Iris pigment epithelial cell (primary cell): ENCODE measurements at regions not wholly inside any gene's neighbourhood (a gene's known extent, or its start where the extent isn't known, plus 50 kb on each side); places are given as distances from the start of the nearest gene placed in this dataset.
"Not testable (repeated sequence)": the region's sequence is repeated elsewhere in the genome, so short reads cannot be mapped to it uniquely, and the experiment has no call there.

Source experiments
- DNase-seq: peaks from one replicate; pipeline ENCODE4 v3.0.0-alpha.2; 2011; ENCODE audit warnings: low read depth

- DNase-seq = peak; percentile 80
Observed at GRCh38 chr4:159655547-159655946, 552.7 kb downstream of the RAPGEF2 start.

DNA sequence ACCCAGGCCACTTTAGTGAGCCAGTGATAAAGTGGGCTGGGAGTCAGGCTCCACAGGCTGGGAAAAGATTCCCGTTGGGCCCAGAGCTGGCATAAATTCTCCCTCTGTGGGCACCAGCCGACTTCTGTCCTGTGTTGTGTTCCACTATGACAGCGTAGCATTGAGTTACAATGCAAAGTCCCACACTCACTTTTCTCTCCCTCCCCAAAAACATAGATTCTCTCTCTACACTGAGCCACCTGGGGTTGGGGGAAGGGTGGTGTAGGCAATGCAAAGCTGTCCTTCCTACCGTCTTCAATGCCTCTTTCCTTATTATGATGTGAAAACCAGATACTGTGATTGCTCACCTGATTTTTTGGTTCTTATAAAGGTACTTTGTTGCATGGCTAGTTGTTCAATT is 566.2 kb downstream of the RAPGEF2 start:
- no peak for DNase-seq

DNA sequence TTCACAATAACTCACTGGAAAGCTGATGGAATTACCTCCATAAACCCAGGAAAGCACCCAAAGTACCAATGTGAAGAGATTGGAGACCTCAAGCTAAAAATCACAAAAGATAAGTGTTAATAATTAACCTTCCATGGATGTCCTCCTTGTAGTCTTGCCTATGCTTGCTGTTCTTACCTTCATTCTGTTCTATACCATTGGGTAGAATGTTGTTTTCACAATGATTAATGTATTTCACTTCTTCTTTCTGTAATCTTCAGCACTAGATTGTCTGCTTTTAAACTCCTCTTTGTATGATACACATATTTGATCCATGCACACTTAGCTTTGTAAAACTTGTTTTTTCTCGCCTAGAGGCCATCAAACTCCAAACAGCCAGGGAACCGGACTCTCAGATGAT is 570.3 kb downstream of the RAPGEF2 start:
- no peak for DNase-seq

- DNase-seq = no peak
Observed at GRCh38 chr4:159674241-159674640, 571.4 kb downstream of the RAPGEF2 start.

- DNase-seq = no peak
Observed at GRCh38 chr4:159677521-159677920, 574.6 kb downstream of the RAPGEF2 start.

DNA sequence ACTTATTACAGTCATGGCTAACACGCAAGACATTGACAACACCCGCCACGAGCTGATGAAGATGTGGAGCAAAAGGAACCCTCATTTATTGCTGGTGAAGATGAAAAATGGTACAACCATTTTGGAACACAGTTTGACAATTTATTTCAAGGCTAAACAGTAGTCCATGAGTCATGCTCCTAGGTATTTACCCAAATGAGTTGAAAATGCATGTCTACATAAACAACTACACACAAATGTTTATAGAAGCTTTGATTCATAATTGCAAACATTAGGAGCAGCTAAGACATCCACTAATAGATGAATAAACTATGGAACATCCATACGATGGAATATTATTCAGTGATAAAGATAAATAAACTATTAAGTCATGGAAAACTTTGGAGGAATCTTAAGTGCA is 580.1 kb downstream of the RAPGEF2 start:
- no peak for DNase-seq

- no peak for DNase-seq
Observed at GRCh38 chr4:159684061-159684460, 581.2 kb downstream of the RAPGEF2 start.

DNA sequence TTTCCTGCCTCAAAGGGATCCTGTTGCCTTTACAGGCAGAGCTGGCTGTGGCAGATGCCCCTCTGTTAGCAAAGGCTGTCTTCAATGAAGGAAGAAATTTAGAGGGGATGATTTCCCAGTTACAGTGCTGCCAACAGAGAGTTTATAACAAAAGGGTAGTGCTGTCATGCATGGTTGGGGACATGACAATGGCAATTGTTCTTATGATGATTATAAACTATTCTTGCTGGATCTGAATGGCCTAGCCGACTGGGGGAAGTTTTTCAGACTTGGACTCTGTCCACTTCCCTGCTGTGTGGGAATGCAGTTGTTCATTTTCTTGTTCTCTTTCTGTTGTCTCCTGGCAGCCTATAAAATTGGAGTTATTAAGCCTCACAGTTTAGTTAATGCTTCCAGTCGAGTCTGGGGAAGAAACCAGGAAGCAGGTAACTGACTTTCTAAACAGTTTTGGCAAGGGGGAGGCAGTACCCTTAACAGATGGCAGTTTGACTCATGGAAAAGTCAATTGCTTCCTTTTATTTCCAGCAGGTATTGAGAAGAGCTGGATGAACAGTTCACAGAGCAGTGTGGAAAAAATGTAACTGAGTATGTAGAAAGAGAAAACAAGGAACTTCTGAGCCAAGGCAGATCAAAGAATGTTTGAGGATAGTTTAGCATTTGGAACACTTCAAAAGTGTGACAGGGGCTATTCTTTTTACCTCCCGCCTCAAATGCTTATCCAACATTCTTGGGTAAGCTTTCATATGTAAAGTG is 582.6 kb downstream of the RAPGEF2 start:
- DNase-seq = no peak

DNA sequence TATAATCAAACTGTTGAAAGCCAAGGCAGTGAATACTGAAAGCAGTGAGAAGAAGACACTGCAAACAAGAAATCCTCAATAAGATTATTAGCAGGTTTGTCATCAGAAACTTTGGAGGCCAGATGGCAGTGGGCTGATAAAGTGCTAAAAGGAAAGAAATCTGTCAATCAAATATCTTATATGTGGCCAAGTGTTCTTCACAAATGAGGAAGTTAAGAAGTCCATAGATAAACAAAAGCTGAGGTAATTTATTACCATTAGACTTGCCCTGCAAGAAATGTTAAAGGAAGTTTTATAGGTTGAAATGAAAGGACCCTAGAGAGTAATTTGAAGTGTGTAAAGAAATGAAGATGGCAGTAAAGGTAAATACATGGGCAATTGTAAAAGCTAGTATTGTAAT is 586.6 kb downstream of the RAPGEF2 start:
- DNase-seq = no peak

- DNase-seq = no peak
Observed at GRCh38 chr4:159697322-159698283, 594.7 kb downstream of the RAPGEF2 start.

GRCh38 chr4:159698336-159698735 is 595.5 kb downstream of the RAPGEF2 start:
- DNase-seq = peak; percentile 12

DNA sequence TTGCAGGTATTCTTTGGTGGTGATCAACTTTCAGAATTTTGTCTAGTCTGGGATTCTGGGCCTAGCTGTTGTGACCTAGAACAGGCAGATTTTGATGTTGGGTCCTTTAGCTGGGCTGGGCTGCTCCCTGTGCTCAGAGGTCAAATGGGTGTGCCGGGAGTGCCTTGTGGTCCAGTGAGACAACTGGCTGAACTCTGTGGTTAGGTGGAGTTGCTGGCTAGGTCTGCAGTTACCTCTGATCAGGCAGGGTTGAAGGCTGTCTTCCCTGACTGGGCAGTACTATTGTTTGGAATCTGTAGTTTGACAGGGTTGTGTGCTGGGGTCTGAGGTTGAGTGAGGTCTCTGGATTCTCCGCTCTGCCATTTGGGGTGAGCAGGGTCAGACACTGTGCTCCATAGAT is 599.3 kb downstream of the RAPGEF2 start:
- no peak for DNase-seq

GRCh38 chr4:159705334-159705733 is 602.5 kb downstream of the RAPGEF2 start:
- DNase-seq = no peak

GRCh38 chr4:159706704-159707103 is 603.8 kb downstream of the RAPGEF2 start:
- DNase-seq = no peak

- DNase-seq = not testable (repeated sequence)
Observed at GRCh38 chr4:159715180-159715579, 612.3 kb downstream of the RAPGEF2 start.

- DNase-seq = no peak
Observed at GRCh38 chr4:159719531-159719930, 616.7 kb downstream of the RAPGEF2 start.

DNA sequence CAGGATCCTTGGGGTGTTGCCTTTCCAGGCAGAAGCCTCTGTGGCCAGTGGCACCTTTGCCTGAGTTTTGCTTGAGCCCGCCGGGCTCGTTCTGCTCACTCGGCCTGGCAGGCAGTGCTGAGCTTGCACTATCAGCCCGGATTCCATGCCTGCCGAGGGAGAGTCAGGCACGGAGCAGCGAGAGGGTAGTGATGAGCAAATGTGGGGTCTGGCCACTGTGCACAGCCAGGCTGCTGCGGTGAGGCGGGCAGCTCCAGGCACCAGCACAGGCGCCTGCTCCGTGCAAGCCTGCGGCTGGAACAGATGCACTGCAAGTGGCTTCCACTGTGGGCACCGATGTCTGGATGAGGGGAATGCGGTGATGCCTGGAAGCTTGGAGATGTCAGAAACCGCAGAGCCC is 619.2 kb downstream of the RAPGEF2 start:
- DNase-seq = no peak

DNA sequence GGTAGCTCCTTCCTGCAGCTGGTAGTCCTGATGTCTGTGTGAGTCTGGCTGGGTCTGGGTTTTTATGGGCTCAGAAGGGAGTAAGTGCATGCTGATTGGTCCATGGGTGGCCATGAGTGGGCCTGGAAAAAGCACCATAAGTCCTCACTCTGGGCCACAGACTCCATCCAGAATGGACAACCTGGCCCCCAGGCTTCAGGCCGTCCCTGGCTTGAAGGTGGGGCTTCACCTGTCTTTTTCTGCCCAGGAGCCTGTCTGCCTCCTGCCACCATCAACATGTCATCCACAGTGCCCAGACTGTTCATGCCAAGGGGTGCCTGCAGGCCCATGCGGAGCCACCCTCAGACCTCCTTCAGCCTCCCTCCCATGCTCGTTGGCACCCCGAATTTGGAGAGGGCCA is 620.0 kb downstream of the RAPGEF2 start:
- no peak for DNase-seq

DNA sequence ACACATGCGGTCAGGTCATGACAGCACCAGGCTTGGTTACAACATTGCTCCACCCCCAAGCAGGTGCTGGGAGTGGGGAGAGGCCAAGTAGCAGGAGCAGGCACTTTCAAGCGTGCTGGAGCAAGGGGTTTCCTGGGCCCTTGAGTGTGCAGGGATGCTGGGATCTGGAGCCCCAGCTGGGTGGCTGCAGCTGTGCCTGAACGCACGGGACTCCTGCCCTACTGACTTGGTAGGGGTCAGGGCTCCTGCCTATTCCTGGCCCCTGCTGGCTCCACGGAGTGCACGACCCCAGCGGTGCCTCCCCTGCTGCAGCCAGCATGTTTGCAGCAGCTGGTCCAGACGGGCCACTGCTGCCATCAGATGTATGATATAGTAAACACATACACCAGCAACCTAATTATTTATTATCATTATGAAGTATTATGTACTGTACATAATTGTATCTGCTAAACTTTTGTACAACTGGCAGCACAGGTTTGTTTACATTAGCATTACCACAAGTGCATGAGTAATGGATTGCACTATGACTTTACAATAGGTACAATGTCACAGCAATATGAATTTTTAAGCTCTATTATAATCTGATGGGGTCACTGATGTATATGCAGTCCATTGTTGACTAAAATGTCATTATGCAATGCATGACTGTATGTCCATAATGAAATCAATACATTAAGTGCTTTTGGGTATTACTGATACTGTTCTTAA is 620.6 kb downstream of the RAPGEF2 start:
- no peak for DNase-seq

GRCh38 chr4:159725571-159725970 is 622.7 kb downstream of the RAPGEF2 start:
- DNase-seq = no peak

- DNase-seq = no peak
Observed at GRCh38 chr4:159735281-159736207, 632.7 kb downstream of the RAPGEF2 start.
